ENCODE measurements at regions not wholly inside any gene's neighbourhood (a gene's known extent, or its start where the extent isn't known, plus 50 kb on each side); places are given as distances from the start of the nearest gene placed in this dataset.

GRCh38 chr2:14451312-14451711 is 181.2 kb upstream of the LRATD1 start:
- Histone ChIP-seq H2AFZ (ENCODE audit: low read length) (no peak overlapping the region), H3K4me3 (ENCODE audit: insufficient read depth, low read length) (no peak overlapping the region), H3K4me2 (ENCODE audit: insufficient read depth, low read length) (no peak overlapping the region), H3K27me3 (ENCODE audit: insufficient read depth, low read length) (no peaks in the 10 kb centered on the region), H3K79me2 (ENCODE audit: insufficient read depth, low read length) (no peaks in the 10 kb centered on the region), H3K4me1 (ENCODE audit: insufficient read depth, low read length) (no peaks in the 10 kb centered on the region), H4K20me1 (ENCODE audit: insufficient read depth, low read length) (no peaks in the 10 kb centered on the region), H3K9me3 (ENCODE audit: low read depth, low read length) (peaks cover 2% of the 10 kb centered on the region), H3K27ac (ENCODE audit: low read depth, low read length) (no peak overlapping the region), H3K36me3 (ENCODE audit: insufficient read depth, low read length) (no peaks in the 10 kb centered on the region)
- DNase-seq (ENCODE audit: insufficient read length, low spot score, missing footprints): no peak
- no peak for TF ChIP-seq CTCF (IDR thresholded peaks at IDR 0.05; ENCODE audit: extremely low read depth, low read depth, low read length)

- Histone ChIP-seq H3K9me3 (ENCODE audit: low read depth, low read length) (no peaks in the 10 kb centered on the region), H3K27me3 (ENCODE audit: insufficient read depth, low read length) (no peaks in the 10 kb centered on the region), H3K4me3 (ENCODE audit: insufficient read depth, low read length) (no peak overlapping the region), H3K79me2 (ENCODE audit: insufficient read depth, low read length) (no peaks in the 10 kb centered on the region), H3K27ac (ENCODE audit: low read depth, low read length) (no peak overlapping the region), H4K20me1 (ENCODE audit: insufficient read depth, low read length) (no peaks in the 10 kb centered on the region), H3K4me1 (ENCODE audit: insufficient read depth, low read length) (no peaks in the 10 kb centered on the region), H3K36me3 (ENCODE audit: insufficient read depth, low read length) (no peaks in the 10 kb centered on the region), H3K4me2 (ENCODE audit: insufficient read depth, low read length) (no peak overlapping the region), H2AFZ (ENCODE audit: low read length) (no peak overlapping the region)
- no peak for TF ChIP-seq CTCF (IDR thresholded peaks at IDR 0.05; ENCODE audit: extremely low read depth, low read depth, low read length)
- no peak for DNase-seq (ENCODE audit: insufficient read length, low spot score, missing footprints)
Observed at GRCh38 chr2:14454202-14454601, 178.3 kb upstream of the LRATD1 start.

GRCh38 chr2:14459786-14460325 is 172.7 kb upstream of the LRATD1 start:
- H3K4me1 ChIP-seq (ENCODE audit: insufficient read depth, low read length): no peaks in the 10 kb centered on the region
- no peak overlapping the region for H3K27ac ChIP-seq (ENCODE audit: low read depth, low read length)
- H4K20me1 ChIP-seq (ENCODE audit: insufficient read depth, low read length): no peaks in the 10 kb centered on the region
- no peak overlapping the region for H2AFZ ChIP-seq (ENCODE audit: low read length)
- no peak for TF ChIP-seq CTCF (IDR thresholded peaks at IDR 0.05; ENCODE audit: extremely low read depth, low read depth, low read length)
- no peak overlapping the region for H3K4me2 ChIP-seq (ENCODE audit: insufficient read depth, low read length)
- no peaks in the 10 kb centered on the region for H3K79me2 ChIP-seq (ENCODE audit: insufficient read depth, low read length)
- H3K36me3 ChIP-seq (ENCODE audit: insufficient read depth, low read length): no peaks in the 10 kb centered on the region
- no peaks in the 10 kb centered on the region for H3K27me3 ChIP-seq (ENCODE audit: insufficient read depth, low read length)
- DNase-seq (ENCODE audit: insufficient read length, low spot score, missing footprints): no peak
- no peak overlapping the region for H3K4me3 ChIP-seq (ENCODE audit: insufficient read depth, low read length)
- no peaks in the 10 kb centered on the region for H3K9me3 ChIP-seq (ENCODE audit: low read depth, low read length)

GRCh38 chr2:14475994-14476393 is 156.5 kb upstream of the LRATD1 start:
- Histone ChIP-seq H3K9me3 (ENCODE audit: low read depth, low read length) (no peaks in the 10 kb centered on the region), H3K4me1 (ENCODE audit: insufficient read depth, low read length) (no peaks in the 10 kb centered on the region), H3K4me2 (ENCODE audit: insufficient read depth, low read length) (no peak overlapping the region), H4K20me1 (ENCODE audit: insufficient read depth, low read length) (no peaks in the 10 kb centered on the region), H2AFZ (ENCODE audit: low read length) (no peak overlapping the region), H3K27ac (ENCODE audit: low read depth, low read length) (no peak overlapping the region), H3K36me3 (ENCODE audit: insufficient read depth, low read length) (no peaks in the 10 kb centered on the region), H3K79me2 (ENCODE audit: insufficient read depth, low read length) (no peaks in the 10 kb centered on the region), H3K4me3 (ENCODE audit: insufficient read depth, low read length) (no peak overlapping the region), H3K27me3 (ENCODE audit: insufficient read depth, low read length) (no peaks in the 10 kb centered on the region)
- TF ChIP-seq CTCF (IDR thresholded peaks at IDR 0.05; ENCODE audit: extremely low read depth, low read depth, low read length): no peak
- DNase-seq (ENCODE audit: insufficient read length, low spot score, missing footprints): no peak
